ENCODE measurements at regions not wholly inside any gene's neighbourhood (a gene's known extent, or its start where the extent isn't known, plus 50 kb on each side); places are given as distances from the start of the nearest gene placed in this dataset.
A peak's percentile ranks its signal among the peaks of the same experiment; 100 is the strongest.

DNA sequence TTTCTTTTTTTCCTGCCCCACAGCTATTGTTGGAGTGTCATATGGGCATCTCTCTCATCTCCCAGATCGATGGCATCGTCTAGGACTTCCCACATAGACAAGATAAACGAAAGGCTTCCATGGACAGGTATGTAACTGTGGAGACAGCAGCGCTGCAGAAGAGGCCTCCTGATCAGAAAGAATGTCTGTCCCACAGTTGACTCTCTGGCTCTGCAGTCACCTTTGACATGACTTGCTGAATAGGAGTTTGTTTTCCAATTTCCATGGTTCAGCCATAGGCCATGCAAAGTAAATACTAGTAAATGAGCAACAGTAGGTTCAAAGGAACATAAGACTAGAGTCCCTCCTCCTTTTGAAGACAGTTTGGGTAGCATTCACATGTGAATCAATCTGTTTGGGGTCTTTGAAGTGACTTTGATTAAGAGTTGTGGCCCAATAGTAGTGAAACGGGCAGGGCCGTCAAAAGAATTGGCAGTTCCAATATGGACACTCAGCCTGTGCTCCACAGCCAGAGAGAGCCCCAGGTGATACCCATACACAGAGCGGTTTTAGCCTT, 134.7 kb upstream of the IFNGR1 start:
- DNase-seq (ENCODE audit: low read depth, low spot score) = no peak

DNA sequence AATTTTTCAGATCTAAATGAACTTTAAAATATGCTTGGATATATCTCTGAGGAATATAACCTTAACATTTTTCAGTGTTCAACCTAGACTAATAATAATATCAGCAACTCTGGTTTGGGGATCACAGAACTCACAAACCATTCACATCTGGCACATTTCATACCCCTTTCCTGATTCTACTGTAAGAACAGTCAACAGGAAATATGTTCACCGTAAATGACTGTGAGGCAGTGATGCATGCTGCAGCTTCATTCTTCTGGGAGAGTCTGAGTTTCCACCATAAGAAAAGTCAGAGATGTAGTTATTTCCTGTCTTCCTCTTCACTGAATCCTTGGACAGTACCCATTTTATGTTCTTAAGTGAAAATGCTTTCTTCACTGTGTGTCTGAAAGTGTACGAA, 134.2 kb upstream of the IFNGR1 start:
- no peak for DNase-seq (ENCODE audit: low read depth, low spot score)

DNA sequence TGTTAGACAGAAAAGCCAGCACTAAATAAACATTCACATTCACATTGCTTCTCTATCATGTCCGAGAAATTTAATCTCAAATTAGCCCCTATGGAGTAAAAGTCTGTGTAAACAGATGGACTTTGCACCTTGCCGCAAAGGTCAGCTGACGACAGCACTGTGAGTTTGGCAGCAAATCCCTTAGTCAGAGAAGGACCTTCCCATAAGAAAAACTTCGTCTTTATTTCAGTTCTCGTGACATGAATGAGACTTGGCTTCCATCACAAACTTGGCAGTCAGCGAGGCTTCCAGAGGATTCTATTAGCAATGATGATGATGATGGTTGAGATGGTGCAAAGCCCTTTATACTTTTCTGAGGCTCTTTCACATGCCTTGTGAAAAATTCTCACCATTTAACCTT, 133.7 kb upstream of the IFNGR1 start:
- no peak for DNase-seq (ENCODE audit: low read depth, low spot score)

DNA sequence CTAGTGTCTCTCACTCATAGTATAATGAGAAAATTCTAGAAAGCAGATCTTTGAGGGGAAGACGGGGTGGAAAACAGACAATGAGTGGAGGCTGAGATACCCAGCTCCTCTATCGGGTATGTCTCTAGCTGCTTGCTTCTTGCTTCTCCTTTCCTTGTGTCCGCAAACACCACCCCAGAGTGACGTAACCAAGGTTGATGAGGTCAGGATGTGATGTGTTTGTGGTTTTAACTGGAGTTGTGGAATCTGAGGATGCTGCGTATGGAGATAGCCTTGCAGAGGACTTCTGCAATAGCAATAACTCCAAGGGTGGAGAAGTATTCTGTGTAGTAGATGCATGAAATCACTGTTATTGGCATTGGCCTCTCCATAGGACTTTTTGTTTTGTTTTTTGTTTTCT, 132.7 kb upstream of the IFNGR1 start:
- no peak for DNase-seq (ENCODE audit: low read depth, low spot score)

DNA sequence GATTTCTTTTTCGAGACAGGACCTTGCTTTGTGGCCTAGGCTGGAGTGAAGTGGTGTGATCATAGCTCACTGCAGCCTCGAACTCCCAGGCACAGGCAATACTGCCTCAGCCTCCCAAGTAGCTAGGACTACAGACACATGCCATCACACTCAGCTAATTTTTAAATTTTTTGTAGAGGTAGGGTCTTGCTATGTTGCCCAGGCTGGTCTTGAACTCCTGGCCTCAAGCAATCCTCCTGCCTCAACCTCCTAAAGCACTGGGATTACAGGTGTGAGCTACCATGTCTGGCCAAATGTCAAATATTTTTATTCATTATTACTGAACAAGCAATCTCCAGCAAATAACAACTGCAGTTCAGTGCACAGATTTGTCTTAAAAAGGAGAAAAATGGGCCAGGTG, 131.7 kb upstream of the IFNGR1 start:
- no peak for DNase-seq (ENCODE audit: low read depth, low spot score)

DNA sequence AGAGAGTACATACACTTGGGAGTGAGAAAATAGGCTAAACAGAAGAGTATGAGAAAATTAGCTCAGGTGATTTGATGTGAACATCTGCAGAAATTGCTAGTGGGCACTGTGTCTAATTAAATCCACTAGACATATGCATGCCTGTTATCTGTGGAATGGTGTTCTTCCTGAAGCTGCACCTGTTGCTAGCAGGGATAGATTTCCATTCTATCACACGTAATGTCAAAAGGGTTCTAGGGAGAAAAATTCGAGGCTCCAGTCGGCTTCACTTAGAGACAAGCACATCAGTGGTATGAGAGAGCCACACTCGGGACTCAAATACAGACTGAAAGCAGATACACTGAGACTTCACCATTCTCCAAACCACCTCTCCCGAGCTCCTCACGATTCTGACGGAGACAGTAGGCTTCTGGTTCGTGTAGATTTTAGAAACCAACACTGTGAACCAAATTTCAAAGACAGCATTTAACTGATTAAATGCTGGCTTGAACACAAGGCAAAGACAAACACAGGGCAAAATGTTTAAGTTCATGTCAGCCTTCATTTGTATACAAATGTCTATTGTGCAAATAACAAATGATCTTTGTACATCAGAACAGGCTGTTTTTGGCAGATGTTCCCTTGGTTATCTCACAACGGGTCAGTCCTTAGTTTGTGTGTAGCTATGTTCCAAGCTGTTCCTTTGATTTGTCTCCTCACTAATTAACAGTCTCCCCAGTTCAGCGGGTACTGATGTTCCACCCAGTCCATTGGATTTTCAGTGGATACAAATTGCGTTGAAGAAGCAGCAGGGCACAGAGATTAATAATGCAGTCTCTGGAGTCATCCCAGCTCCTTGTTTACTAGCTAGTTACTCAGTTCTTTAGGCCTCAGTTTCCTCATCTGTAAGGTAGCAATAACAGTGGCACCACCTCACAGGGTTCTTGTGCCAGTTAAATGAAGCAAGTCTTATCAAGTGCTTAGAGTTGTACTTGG, 131.0 kb upstream of the IFNGR1 start:
- no peak for DNase-seq (ENCODE audit: low read depth, low spot score)

DNA sequence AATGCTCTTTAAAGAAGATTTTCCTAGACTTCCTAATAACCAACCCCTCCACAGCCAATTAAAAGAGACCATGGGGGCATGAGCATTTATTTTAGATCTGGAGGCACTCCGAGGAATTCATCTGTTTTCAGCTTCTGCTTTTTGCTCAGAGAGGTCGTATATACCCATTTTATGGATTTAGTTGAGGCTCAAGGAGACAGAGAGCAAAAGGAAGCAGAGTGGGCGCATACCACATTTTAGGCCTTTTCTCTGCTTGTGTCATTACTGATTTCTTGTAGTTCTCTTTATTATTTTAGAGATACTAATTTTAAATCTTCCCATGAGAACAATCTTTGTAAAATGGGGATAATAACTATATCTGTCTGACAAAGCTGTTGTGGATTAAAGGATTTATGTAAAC, 129.6 kb upstream of the IFNGR1 start:
- DNase-seq (ENCODE audit: low read depth, low spot score) = no peak

DNA sequence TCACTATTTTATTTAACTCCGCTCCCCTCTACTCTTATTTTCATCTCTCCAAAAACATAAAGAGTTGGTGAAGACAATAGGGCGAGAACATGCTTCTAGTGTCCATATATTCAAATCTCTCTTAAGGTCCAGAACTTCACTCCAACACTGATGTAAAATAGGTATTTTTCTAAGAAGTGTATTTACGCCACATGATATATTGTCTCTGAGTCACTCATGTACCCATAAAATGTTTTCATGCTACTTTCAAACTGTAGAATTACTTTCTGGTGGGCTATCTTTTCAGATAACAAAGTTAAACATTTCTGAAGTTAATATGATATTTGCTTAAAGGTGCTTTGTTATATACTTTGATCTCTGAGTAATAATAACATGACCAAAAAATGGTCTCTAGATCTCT, 124.1 kb upstream of the IFNGR1 start:
- DNase-seq (ENCODE audit: low read depth, low spot score) = no peak

DNA sequence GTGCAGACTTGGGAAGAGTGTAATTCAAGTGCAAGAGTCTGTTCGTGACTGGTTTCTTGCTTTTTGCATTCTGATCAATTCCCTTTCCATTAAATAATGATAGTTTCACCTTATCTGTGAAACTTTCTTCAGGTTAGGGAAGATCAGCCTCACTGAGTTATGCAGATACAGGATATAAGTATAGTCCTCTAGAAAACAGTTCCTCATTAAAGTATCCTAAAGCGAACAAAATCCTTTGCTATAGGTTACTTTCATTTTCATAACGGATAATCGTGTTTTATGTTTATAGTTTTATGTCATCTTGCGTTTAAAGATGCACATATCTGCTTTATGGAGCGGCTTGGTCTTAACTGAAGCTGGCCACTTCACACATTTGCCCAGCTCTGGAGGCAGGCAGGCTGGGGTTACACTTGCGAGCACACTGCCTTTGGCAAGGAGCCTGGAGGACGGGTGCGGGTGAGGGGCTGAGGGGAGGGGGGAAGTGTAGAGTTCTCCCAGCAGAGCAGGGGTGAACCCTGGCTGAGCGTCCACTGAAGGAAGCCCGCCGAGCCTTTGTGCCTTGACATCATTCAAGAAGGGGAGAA, 123.5 kb upstream of the IFNGR1 start:
- DNase-seq (ENCODE audit: low read depth, low spot score) = no peak

DNA sequence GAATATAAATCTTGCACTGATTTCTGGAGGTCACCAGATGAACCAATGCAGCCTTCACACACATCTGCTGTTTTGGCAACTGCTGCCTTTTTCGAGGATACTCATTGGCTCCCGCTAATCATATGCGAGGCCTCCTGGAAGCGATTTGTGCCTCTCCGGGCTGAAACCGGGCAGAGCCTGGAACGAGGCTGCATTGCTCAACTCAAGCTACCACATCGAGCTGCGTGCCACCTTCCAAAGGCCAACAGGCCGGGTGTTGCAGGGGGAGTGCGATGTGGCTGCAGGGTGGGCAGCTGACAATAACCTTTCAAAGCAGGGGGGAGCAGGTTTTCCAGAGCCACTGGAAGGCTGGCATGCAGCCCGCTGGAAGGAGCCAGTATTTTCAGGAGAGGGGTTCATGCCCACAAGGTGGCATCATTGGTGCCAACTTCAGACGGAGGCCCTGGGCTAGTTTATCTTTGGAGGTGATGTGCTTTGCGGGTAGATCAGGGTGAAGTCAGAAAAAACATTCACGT, 122.6 kb upstream of the IFNGR1 start:
- DNase-seq (ENCODE audit: low read depth, low spot score) = no peak

DNA sequence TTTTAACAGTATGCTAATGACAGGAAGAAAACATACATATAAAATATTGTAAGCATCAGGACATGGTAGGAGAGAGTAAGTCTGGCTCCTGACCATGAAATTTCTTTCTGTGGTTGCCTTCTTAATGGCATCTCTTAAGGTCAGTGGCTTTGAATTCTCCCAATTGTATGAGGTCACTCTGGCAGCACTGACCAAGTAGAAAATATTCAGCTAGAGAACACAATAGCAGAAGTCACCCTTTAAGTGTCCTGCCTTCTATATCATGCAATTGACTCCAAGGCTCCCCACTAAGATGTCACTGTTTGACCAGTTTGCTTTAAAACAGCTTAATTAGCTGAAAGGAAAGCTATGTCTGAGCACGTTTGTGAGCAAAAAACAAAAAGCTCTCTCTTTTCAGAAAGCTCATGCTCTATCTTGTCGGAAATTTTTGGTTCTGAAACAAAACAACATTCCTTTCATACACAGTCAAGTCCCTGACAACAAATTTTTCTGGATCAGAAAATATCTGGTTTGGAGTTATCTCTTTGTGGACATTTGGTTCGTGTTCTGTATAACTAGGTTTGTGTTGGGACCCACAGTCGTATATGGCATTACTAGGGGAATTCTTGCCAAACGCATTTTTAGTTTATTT, 120.9 kb upstream of the IFNGR1 start:
- DNase-seq (ENCODE audit: low read depth, low spot score) = no peak

DNA sequence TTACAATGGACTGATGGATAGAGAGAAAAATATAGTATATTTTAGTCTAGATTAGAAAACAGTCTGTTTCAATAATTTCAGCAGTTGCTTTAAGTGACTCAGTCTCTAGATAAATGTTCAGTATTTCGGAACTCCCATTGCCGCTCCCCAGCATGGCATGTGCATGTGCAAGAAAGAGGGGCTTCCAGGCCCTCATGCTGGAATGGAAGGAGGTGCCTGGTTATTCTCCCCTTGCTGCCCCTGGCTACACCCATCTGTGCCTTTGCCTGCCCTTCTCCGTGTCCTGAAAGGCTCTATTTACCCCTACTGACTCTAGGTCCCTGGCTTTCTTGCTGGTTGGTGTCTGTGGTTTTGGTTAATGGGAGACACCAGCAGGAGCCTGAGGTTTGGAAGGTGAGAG, 115.7 kb upstream of the IFNGR1 start:
- no peak for DNase-seq (ENCODE audit: low read depth, low spot score)

DNA sequence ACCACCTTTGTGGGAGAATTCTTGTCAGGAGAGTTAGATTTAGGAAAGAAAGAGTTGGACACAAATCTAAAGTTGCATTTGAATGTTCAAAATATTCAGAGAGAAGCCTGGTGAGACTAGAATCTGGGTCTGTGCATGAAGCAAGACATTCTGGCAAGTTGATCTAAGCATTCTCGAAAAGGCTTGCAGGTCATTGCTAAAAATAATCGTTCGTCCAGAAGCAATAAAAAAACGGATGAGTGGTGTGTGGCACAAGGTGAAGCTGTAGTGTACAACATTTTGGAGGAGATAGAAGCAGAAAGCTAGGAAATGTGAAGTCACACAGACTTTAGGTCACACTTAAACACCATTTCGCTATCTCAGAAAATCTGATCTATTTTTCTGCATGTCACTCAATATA, 114.9 kb upstream of the IFNGR1 start:
- no peak for DNase-seq (ENCODE audit: low read depth, low spot score)

DNA sequence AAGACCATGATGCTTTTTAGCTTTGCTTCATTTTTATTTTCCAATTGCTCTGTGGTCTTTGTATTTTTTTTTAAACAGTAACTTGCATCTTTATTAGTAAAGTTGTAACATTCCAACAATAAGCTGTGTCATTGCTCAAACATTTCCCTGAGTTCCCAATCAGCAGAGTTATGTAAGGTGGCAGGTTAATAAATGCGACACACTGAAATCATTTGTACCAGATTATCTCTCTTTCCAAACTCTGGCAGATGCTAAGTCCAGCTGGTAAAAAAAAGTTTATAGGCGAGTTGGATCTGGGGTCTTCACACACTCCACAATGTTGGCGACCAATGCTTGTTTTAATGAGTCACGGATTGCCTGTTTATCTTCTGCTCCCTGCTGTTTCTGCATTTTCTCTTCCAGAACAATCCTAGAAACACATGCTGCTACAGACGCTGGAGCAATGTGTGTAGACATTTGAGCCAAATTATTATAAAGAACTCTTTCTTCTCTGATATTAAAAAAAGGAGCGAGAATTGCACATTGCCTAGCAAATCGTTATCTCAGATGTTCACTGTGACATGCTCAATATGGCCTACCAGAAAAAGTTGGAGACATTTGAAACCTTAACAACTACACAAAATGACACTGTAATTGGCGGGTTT, 113.6 kb upstream of the IFNGR1 start:
- DNase-seq (ENCODE audit: low read depth, low spot score) = peak; percentile 74

DNA sequence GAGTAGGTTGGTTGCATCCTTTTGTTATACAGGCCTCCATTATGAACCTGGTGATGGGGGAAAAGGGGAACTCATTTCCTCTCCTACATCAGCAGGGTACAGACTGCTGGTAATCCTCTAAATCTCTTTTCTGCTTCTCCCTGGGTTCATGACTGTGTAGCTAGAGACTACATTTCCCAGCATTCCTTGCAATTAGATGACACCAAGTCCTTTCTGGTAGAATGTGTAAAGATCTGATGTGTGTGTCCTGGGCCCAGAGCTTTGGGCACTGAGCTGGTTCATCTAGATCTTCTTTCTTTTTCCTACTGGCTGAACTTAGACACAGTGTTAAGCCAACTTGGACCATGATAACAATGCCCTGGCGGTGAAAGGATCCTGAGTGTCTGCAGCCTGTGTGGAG, 104.7 kb upstream of the IFNGR1 start:
- DNase-seq (ENCODE audit: low read depth, low spot score) = no peak

DNA sequence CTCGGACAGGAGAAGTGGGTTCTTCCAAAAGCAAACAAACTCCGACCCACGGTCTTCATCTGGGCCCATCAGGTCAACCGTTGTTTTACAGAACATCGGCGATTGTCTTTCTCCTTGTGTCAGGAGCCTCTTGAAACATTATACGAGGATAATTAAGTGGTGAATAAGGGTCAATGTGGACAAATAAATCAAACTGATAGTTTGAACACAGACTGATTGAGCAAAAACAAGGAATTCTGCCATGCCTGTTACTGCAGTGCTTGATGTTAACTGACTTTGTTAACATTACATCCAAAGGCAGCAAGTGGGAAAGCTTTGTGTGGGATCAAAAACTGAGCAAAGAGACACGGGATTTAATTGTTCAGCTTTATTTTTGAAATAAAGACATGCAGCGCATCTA, 101.1 kb upstream of the IFNGR1 start:
- DNase-seq (ENCODE audit: low read depth, low spot score) = no peak

DNA sequence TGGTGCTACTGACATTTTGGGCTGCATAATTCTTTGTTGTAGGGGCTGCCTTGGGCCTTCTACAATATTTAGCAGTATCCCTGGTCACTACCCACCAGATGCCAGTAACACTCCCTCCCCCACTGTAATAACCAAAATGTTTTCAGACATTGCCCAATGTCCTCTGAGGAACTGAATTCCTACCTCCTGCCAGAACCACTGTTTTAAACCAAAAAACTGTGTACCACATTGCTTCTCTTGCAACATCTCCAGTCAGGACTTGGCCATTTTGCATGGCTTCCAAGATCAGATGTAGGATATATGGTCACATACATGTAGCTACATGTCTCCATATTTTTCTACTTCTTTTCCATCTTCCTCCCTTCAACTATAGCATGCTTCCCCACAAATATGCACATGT, 97.4 kb upstream of the IFNGR1 start:
- DNase-seq (ENCODE audit: low read depth, low spot score) = no peak

DNA sequence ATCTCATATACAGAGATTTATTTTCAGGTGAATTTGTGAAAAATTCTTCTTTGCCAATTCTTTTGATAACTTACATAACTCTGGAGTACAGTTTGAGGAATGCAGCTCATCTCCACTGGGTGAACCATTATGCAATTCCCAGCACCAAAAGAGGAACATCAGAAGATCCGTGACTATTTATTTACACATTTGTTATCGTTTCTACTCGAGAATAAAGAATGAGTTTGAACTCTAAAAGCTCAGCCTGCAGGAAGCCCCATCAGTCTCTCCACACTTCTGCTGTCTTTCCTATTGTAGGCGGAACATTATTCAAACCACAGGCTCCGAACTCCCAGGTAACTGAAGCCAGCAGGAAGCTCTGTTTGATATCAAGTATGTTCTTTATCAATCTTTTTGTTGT, 95.9 kb upstream of the IFNGR1 start:
- DNase-seq (ENCODE audit: low read depth, low spot score) = no peak

DNA sequence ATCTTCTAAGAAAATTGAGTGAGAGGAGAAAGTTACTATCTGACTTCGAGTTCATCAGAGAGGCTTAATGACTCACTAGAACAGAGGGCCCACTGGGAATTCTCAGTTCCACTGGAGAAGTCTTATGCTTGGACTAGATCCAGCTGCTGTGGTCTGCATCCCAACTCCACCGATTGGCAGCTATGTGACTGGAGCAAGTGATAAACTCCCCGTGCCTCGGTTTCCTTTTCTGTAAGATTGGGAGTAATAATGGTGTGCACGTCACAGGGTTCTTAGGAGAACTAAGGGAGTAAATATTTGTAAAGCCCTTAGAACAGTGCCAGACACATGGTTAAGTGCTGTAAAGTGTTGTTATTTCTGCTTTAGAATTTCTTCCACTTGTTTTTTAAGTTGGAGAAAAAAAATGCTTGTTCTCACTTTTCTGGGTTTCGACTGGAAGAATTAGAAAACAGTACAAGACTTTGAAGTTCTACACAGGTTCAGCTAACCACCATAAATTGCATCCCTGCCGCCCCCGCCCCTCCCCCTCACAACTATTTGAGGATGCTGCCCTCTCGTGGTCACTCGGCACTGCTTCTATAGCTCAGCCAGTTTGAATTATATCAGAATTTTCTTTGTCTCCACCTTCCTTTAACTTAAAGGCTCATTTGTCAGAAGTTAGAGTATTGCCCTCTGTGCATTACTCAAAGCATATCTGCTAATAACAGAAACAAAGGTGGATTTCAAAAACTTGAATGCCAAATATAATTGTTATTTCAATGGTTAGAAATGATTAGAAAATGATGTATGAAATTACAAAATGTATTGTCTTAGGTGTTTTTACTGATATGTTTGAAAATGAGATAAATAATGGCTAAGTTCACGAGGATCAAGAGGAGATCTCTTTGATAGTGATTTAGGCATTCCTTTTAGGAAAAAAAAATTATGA, 95.0 kb upstream of the IFNGR1 start:
- DNase-seq (ENCODE audit: low read depth, low spot score) = peak; percentile 81

DNA sequence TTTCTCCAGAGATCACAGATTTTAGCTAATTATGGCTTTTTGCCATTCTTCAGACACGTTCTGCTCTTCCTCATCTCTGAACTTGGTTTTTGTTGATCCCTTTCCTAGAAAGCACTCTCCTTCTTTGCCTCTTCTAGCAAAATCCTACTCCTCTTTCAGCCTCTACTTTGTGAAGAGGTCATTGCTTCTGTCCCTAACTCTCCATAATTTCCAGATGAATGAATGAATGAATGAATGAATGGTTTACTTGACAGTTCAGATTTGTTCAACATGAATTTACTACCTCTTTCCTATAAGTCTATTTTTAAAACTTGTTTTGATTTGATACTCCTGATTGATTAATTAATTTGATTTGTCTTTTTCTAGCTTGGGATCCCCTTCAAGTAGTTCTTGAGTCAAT, 94.0 kb upstream of the IFNGR1 start:
- DNase-seq (ENCODE audit: low read depth, low spot score) = no peak

DNA sequence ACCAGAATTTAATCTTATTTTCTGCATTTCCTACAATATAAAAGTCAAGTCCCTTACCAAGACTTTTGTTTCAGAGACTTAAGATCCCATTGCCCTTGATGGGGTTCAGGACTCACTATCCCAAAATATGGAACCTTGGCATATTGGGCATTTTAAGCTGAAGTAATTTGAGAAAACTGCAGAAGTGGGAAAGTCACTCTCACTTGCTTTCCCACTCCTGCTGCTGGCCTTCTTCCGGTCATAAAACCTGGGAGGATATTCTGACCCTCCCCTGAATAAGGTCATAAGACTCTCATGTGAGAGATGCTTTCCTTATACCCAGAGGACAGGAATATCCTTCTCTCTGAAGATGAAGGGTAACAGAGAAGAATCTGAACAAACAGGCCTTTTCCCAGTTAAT, 92.8 kb upstream of the IFNGR1 start:
- DNase-seq (ENCODE audit: low read depth, low spot score) = no peak
